Heart right ventricle (tissue), 16 donors: ENCODE measurements at regions not wholly inside any gene's neighbourhood (a gene's known extent, or its start where the extent isn't known, plus 50 kb on each side); places are given as distances from the start of the nearest gene placed in this dataset.

Experiments
- ATAC-seq, 8 donors: fragments of 200-7000 bp; cut with Tn5 transposase; one replicate each; pipeline ENCODE4 v1.9.1; 2020; ENCODE audit warnings: mild to moderate bottlenecking in 8 of 8, moderate library complexity in 8 of 8, moderate number of reproducible peaks in 1 of 8
- DNase-seq, 2 donors: peaks; one replicate each; pipeline ENCODE4 v3.0.0-alpha.2; 2020
- H3K27ac ChIP-seq, 10 donors: fragments of 200-600 bp; sonication (generic) in 2 of 10; one replicate each; pipeline versions ENCODE4 v1.5.0 to v1.8.0; 2020 to 2022; ENCODE audit warnings: mild to moderate bottlenecking in 3 of 10
- H3K27me3 ChIP-seq, 7 donors: fragments of 200-600 bp; one replicate each; pipeline ENCODE4 v1.8.0; 2021 to 2022; ENCODE audit warnings: mild to moderate bottlenecking in 2 of 7
- H3K36me3 ChIP-seq, 9 donors: fragments of 200-600 bp; sonication (generic) in 1 of 9; one replicate each; pipeline versions ENCODE4 v1.5.0 to v1.8.0; 2020 to 2022; ENCODE audit warnings: mild to moderate bottlenecking in 2 of 9
- H3K4me1 ChIP-seq, 9 donors: fragments of 200-600 bp; sonication (generic) in 1 of 9; one replicate each; pipeline versions ENCODE4 v1.5.0 to v1.8.0; 2020 to 2022; ENCODE audit warnings: mild to moderate bottlenecking in 4 of 9
- H3K4me3 ChIP-seq, 10 donors: fragments of 200-600 bp; sonication (generic) in 2 of 10; one replicate each; pipeline versions ENCODE4 v1.5.0 to v1.8.0; 2020 to 2022; ENCODE audit warnings: mild to moderate bottlenecking in 7 of 10, moderate library complexity in 2 of 10
- H3K9me3 ChIP-seq, 11 donors: fragments of 200-600 bp in 10 of 11; sonication (generic) in 2 of 11; one replicate each; pipeline versions ENCODE4 v1.5.0 to v1.8.0; 2013 to 2022; ENCODE audit warnings: mild to moderate bottlenecking in 2 of 11, control low read depth in 1 of 11, moderate library complexity in 1 of 11
- CTCF ChIP-seq, 9 donors: fragments of 200-600 bp; sonication (generic) in 2 of 9; IDR thresholded peaks; one replicate each; pipeline versions ENCODE4 v1.5.0 to v1.8.0; 2021 to 2022; ENCODE audit warnings: antibody characterized with exemption in 9 of 9, mild to moderate bottlenecking in 5 of 9, moderate library complexity in 1 of 9
- WGBS, 2 donors: extraction: QIAGEN DNeasy Blood & Tissue Kit; methylation state at CpG; one replicate each; pipeline ENCODE4 v1.1.7; 2013; ENCODE audit warnings: inconsistent platforms in 1 of 2; 5-methylcytosine and 5-hydroxymethylcytosine counted together
- intact Hi-C, 10 donors: fragments of 100-400 bp; cut with DNase I; formaldehyde crosslinking; loops; one replicate each; pipeline versions ENCODE4 v1.11.1 to v1.14.2; 2022
- donor health status: Arrhythmogenic right ventricular cardiomyopathy.
- donor health status: ischemic (EF 13 %, LVEDD 7.1; RV severe dilation, severe dysfunction).
- donor health status: healthy with polysubstance abuse.
- donor health status: DM: no; HTN: yes; CAD: no.
- donor health status: DM: no; HTN: no; CAD: no.
- donor health status: ischemic (EF 25% LVEDD 6.9; RV normal size, moderate dysfunction).
- donor health status: ischemic (EF 25% LVEDD 5.7; RV mildly dilated, moderate dysfunction).
- donor health status: healthy.
- donor health status: DM: yes; HTN: yes; CAD: no.
- donor health status: Ischemic cardiomyopathy.
- donor health status: ischemic (EF 35%, LVEDD 5.7; RV mildly dilated, moderate dysfunction).
- donor health status: nonischemic (EF 11% LVEDD 7.7; RV severe dilation, severe dysfunction).
- donor health status: DM: yes; HTN: yes; CAD: no.
- donor health status: PGD.
- donor health status: ischemic (EF 29% LVEDD 5.4; RV normal size, mild dysfunction).
- donor health status: nonischemic (EF 23%, LVEDD 6.1; RV moderate dilation, normal function).

GRCh38 chr9:78666818-78667414, 370.0 kb downstream of the PSAT1 start:
- no peaks in the 10 kb centered on the region for H3K4me1 ChIP-seq
- intact Hi-C loops: no loop called here
- H3K9me3 ChIP-seq: no peaks in the 10 kb centered on the region
- WGBS, 2 donors: 75 to 90% methylated on average over 4 of the region's 4 CpGs
- peaks cover 0 to 15% (median 0%) of the 10 kb centered on the region in 7 donors for H3K27me3 ChIP-seq
- H3K27ac ChIP-seq: no peak overlapping the region
- H3K4me3 ChIP-seq: no peak overlapping the region
- ATAC-seq (no peak), DNase-seq (no peak)
- no peaks in the 10 kb centered on the region for H3K36me3 ChIP-seq
- TF ChIP-seq CTCF (IDR thresholded peaks at IDR 0.05): no peak

GRCh38 chr9:78668148-78668832, 371.4 kb downstream of the PSAT1 start:
- no peak overlapping the region for H3K27ac ChIP-seq
- H3K9me3 ChIP-seq: no peaks in the 10 kb centered on the region
- TF ChIP-seq CTCF (IDR thresholded peaks at IDR 0.05): no peak
- intact Hi-C loops: no loop called here
- no peak for DNase-seq
- peaks cover 0 to 4% (median 0%) of the 10 kb centered on the region in 7 donors for H3K27me3 ChIP-seq
- no peak overlapping the region for H3K4me3 ChIP-seq
- no peak for ATAC-seq
- no peaks in the 10 kb centered on the region for H3K36me3 ChIP-seq
- WGBS, 2 donors: 63% methylated on average over 4 of the region's 4 CpGs
- H3K4me1 ChIP-seq: no peaks in the 10 kb centered on the region

GRCh38 chr9:78669591-78669990, 372.7 kb downstream of the PSAT1 start:
- no peak overlapping the region for H3K27ac ChIP-seq
- no peaks in the 10 kb centered on the region for H3K27me3 ChIP-seq
- TF ChIP-seq CTCF (IDR thresholded peaks at IDR 0.05): no peak
- no peak for DNase-seq
- 80 to 89% methylated on average over 7 of the region's 7 CpGs for WGBS, 2 donors
- intact Hi-C loops: no loop called here
- no peaks in the 10 kb centered on the region for H3K4me1 ChIP-seq
- H3K9me3 ChIP-seq: no peaks in the 10 kb centered on the region
- no peak overlapping the region for H3K4me3 ChIP-seq
- H3K36me3 ChIP-seq: no peaks in the 10 kb centered on the region
- no peak for ATAC-seq

- TF ChIP-seq CTCF (IDR thresholded peaks at IDR 0.05): no peak
- 58% methylated on average over 3 of the region's 3 CpGs for WGBS, 2 donors
- ATAC-seq (no peak), DNase-seq (no peak)
- intact Hi-C loops: no loop called here
- Histone ChIP-seq H3K9me3 (no peaks in the 10 kb centered on the region), H3K27ac (no peak overlapping the region), H3K4me1 (no peaks in the 10 kb centered on the region), H3K27me3 (no peaks in the 10 kb centered on the region), H3K36me3 (no peaks in the 10 kb centered on the region), H3K4me3 (no peak overlapping the region)
Measured at GRCh38 chr9:78671785-78672184, 374.9 kb downstream of the PSAT1 start.
